SK-N-SH (cell line): ENCODE measurements at regions not wholly inside any gene's neighbourhood (a gene's known extent, or its start where the extent isn't known, plus 50 kb on each side); places are given as distances from the start of the nearest gene placed in this dataset.

ENCODE experiments used
- CTCF ChIA-PET: fragments of 300-600, 350-600 bp; formaldehyde crosslinking; extraction: SDS; loops from one replicate; lab custom pipeline; 2021; lab: Yijun Ruan, JAX
- POLR2A ChIA-PET: fragments of 350-600 bp; sonication (Branson Sonifier 250); formaldehyde crosslinking; extraction: SDS; loops from one replicate; lab custom pipeline; 2020; ENCODE audit warnings: antibody characterized with exemption, inconsistent platforms; lab: Yijun Ruan, JAX
- DNase-seq: peaks from one replicate; pipeline ENCODE4 v3.0.0; 2012
- H2AFZ ChIP-seq: fragments of 200-600 bp; sonication (generic); 2 replicates; pipeline ENCODE4 v1.8.1; 2016; ENCODE audit warnings: antibody characterized with exemption, mild to moderate bottlenecking, low read depth
- H3F3A ChIP-seq: fragments of 200-600 bp; sonication (generic); replicated peaks from 2 replicates; pipeline ENCODE3; 2016; ENCODE audit warnings: antibody characterized with exemption, mild to moderate bottlenecking; ENCODE audit not compliant: insufficient read depth
- H3K27ac ChIP-seq, 2 experiments: fragments of 200-500 bp in 1 of 2; fragments of 200-600 bp in 1 of 2; sonication (Bioruptor generic) in 1 of 2; sonication (generic), shearing (Covaris generic) in 1 of 2; 2 replicates each; pipeline versions ENCODE4 v1.5.1 to v1.6.1; 2014 to 2016; ENCODE audit warnings: low read depth in 2 of 2, inconsistent platforms in 1 of 2, low read length in 1 of 2, mild to moderate bottlenecking in 1 of 2, mixed read lengths in 1 of 2
- H3K27me3 ChIP-seq: fragments of 200-600 bp; sonication (generic), shearing (Covaris generic); 2 replicates; pipeline ENCODE4 v1.6.1; 2016; ENCODE audit warnings: mixed run types; ENCODE audit not compliant: insufficient read depth
- H3K36me3 ChIP-seq, 2 experiments: fragments of 200-500 bp in 1 of 2; fragments of 200-600 bp in 1 of 2; sonication (Bioruptor generic) in 1 of 2; sonication (generic) in 1 of 2; replicated peaks in 1 of 2; 2 replicates each; pipeline versions ENCODE3 to v1.5.1; 2014 to 2016; ENCODE audit warnings: low read length in 1 of 2, mild to moderate bottlenecking in 1 of 2; ENCODE audit not compliant: insufficient read depth in 2 of 2, control insufficient read depth in 1 of 2
- H3K4me1 ChIP-seq, 2 experiments: fragments of 200-500 bp in 1 of 2; fragments of 200-600 bp in 1 of 2; sonication (Bioruptor generic) in 1 of 2; sonication (generic), shearing (Covaris generic) in 1 of 2; 2 replicates each; pipeline versions ENCODE4 v1.5.1 to v1.6.1; 2014 to 2016; ENCODE audit warnings: low read depth in 1 of 2, low read length in 1 of 2, mixed run types in 1 of 2; ENCODE audit not compliant: insufficient read depth in 2 of 2, control insufficient read depth in 1 of 2
- H3K4me2 ChIP-seq: fragments of 200-600 bp; sonication (generic), shearing (Covaris generic); 2 replicates; pipeline ENCODE4 v1.6.1; 2017; ENCODE audit warnings: mixed run types
- H3K4me3 ChIP-seq, 2 experiments: fragments of 200-500 bp in 1 of 2; fragments of 200-600 bp in 1 of 2; sonication (Bioruptor generic) in 1 of 2; sonication (generic), shearing (Covaris generic) in 1 of 2; 2 replicates each; pipeline versions ENCODE4 v1.5.1 to v1.8.1; 2014 to 2016; ENCODE audit warnings: low read depth in 2 of 2, inconsistent platforms in 1 of 2, low read length in 1 of 2, mild to moderate bottlenecking in 1 of 2, mixed read lengths in 1 of 2, moderate library complexity in 1 of 2
- H3K79me2 ChIP-seq: fragments of 200-600 bp; sonication (generic); 2 replicates; pipeline ENCODE4 v1.8.1; 2017; ENCODE audit warnings: mild to moderate bottlenecking; ENCODE audit not compliant: insufficient read depth
- H3K9ac ChIP-seq: fragments of 200-600 bp; sonication (generic); 2 replicates; pipeline ENCODE4 v1.6.1; 2017; ENCODE audit warnings: mixed run types
- H3K9me2 ChIP-seq: fragments of 200-600 bp; sonication (generic); 2 replicates; pipeline ENCODE4 v1.6.1; 2017; ENCODE audit warnings: mixed run types
- H3K9me3 ChIP-seq: fragments of 200-600 bp; sonication (generic); 2 replicates; pipeline ENCODE4 v1.6.1; 2017; ENCODE audit warnings: mixed run types, mild to moderate bottlenecking, moderate library complexity
- H4K20me1 ChIP-seq: fragments of 200-600 bp; sonication (generic); 2 replicates; pipeline ENCODE4 v1.6.1; 2017; ENCODE audit warnings: mild to moderate bottlenecking, mixed run types; ENCODE audit not compliant: insufficient read depth
- CHD2 ChIP-seq: fragments of 150-350 bp; IDR thresholded peaks from 2 replicates; pipeline ENCODE4 v1.6.1; 2018; ENCODE audit warnings: low read length; ENCODE audit not compliant: partially characterized antibody
- FOSL2 ChIP-seq: IDR thresholded peaks from 2 replicates; pipeline ENCODE4 v1.4.0; 2012; ENCODE audit warnings: low read depth, mild to moderate bottlenecking, moderate library complexity, borderline replicate concordance
- IRF3 ChIP-seq: fragments of 150-350 bp; IDR thresholded peaks from 2 replicates; pipeline ENCODE4 v1.6.1; 2016; ENCODE audit warnings: mild to moderate bottlenecking, low read depth, low read length
- MEF2A ChIP-seq: IDR thresholded peaks from 2 replicates; pipeline ENCODE4 v1.4.0; 2012; ENCODE audit warnings: low read depth, borderline replicate concordance
- POLR2AphosphoS5 ChIP-seq: IDR thresholded peaks from 2 replicates; pipeline ENCODE4 v1.6.1; 2012; ENCODE audit warnings: low read depth, low read length
- RXRA ChIP-seq: IDR thresholded peaks from 2 replicates; pipeline ENCODE4 v1.4.0; 2012; ENCODE audit warnings: low read depth, mild to moderate bottlenecking, borderline replicate concordance
- SIN3A ChIP-seq: IDR thresholded peaks from 2 replicates; pipeline ENCODE4 v1.6.1; 2012; ENCODE audit warnings: low read depth, mild to moderate bottlenecking, low read length, moderate library complexity, borderline replicate concordance
- SMC3 ChIP-seq: IDR thresholded peaks from 2 replicates; pipeline ENCODE4 v1.6.1; 2012; ENCODE audit warnings: low read depth, low read length, improper control_type of control experiment
- USF2 ChIP-seq: fragments of 150-350 bp; IDR thresholded peaks from 2 replicates; pipeline ENCODE4 v1.6.1; 2017; ENCODE audit warnings: antibody characterized with exemption, low read length, low read depth, borderline replicate concordance
- YY1 ChIP-seq: IDR thresholded peaks from 2 replicates; pipeline ENCODE4 v1.4.0; 2012; ENCODE audit warnings: low read depth, mild to moderate bottlenecking
- WGBS: methylation state at CpG from one replicate; pipeline ENCODE4 v1.1.6; 2017; ENCODE audit warnings: low lambda C conversion rate; 5-methylcytosine and 5-hydroxymethylcytosine counted together
- TF ChIP-seq, protein P1 (sequence below): IDR thresholded peaks from 2 replicates; pipeline ENCODE4 v1.6.1; 2012; ENCODE audit warnings: mild to moderate bottlenecking, low read depth, low read length, moderate library complexity
- TF ChIP-seq, protein P2 (sequence below): IDR thresholded peaks from 2 replicates; pipeline ENCODE4; 2012
- TF ChIP-seq, protein P3 (sequence below): IDR thresholded peaks from 2 replicates; pipeline ENCODE4 v1.4.0; 2012; ENCODE audit warnings: low read depth, borderline replicate concordance
- TF ChIP-seq, protein P4 (sequence below): IDR thresholded peaks from 2 replicates; pipeline ENCODE4 v1.4.0; 2012; ENCODE audit warnings: low read depth

- Histone ChIP-seq H3K79me2 (no peaks in the 10 kb centered on the region), H3K4me2 (no peak overlapping the region), H3F3A (no peaks in the 10 kb centered on the region), H3K9me2 (no peaks in the 10 kb centered on the region), H3K4me1 (no peaks in the 10 kb centered on the region), H3K9me3 (no peaks in the 10 kb centered on the region), H3K4me3 (no peak overlapping the region), H3K27ac (no peak overlapping the region), H3K27me3 (no peaks in the 10 kb centered on the region), H3K9ac (no peak overlapping the region), H4K20me1 (no peaks in the 10 kb centered on the region), H2AFZ (no peak overlapping the region), H3K36me3 (no peaks in the 10 kb centered on the region)
- no peak for DNase-seq
- WGBS = 4% methylated on average over 7 of the region's 7 CpGs
- ChIA-PET POLR2A (no interaction called here), CTCF (interaction anchor here (1.6 kb wide), 1 partner anchor 10 kb away, joined by 4 read pairs; no protein-coding TSS in a partner anchor)
- no peak for TF ChIP-seq CHD2
- TF ChIP-seq SMC3 = no peak
- no peak for TF ChIP-seq IRF3
- no peak for TF ChIP-seq YY1
- no peak for TF ChIP-seq SIN3A
- no peak for TF ChIP-seq POLR2AphosphoS5
- TF ChIP-seq, protein P1, sequence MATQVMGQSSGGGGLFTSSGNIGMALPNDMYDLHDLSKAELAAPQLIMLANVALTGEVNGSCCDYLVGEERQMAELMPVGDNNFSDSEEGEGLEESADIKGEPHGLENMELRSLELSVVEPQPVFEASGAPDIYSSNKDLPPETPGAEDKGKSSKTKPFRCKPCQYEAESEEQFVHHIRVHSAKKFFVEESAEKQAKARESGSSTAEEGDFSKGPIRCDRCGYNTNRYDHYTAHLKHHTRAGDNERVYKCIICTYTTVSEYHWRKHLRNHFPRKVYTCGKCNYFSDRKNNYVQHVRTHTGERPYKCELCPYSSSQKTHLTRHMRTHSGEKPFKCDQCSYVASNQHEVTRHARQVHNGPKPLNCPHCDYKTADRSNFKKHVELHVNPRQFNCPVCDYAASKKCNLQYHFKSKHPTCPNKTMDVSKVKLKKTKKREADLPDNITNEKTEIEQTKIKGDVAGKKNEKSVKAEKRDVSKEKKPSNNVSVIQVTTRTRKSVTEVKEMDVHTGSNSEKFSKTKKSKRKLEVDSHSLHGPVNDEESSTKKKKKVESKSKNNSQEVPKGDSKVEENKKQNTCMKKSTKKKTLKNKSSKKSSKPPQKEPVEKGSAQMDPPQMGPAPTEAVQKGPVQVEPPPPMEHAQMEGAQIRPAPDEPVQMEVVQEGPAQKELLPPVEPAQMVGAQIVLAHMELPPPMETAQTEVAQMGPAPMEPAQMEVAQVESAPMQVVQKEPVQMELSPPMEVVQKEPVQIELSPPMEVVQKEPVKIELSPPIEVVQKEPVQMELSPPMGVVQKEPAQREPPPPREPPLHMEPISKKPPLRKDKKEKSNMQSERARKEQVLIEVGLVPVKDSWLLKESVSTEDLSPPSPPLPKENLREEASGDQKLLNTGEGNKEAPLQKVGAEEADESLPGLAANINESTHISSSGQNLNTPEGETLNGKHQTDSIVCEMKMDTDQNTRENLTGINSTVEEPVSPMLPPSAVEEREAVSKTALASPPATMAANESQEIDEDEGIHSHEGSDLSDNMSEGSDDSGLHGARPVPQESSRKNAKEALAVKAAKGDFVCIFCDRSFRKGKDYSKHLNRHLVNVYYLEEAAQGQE = no peak
- TF ChIP-seq, protein P2, sequence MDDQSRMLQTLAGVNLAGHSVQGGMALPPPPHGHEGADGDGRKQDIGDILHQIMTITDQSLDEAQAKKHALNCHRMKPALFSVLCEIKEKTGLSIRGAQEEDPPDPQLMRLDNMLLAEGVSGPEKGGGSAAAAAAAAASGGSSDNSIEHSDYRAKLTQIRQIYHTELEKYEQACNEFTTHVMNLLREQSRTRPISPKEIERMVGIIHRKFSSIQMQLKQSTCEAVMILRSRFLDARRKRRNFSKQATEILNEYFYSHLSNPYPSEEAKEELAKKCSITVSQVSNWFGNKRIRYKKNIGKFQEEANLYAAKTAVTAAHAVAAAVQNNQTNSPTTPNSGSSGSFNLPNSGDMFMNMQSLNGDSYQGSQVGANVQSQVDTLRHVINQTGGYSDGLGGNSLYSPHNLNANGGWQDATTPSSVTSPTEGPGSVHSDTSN = no peak
- TF ChIP-seq FOSL2 = no peak
- no peak for TF ChIP-seq RXRA
- TF ChIP-seq USF2 = no peak
- TF ChIP-seq, protein P3, sequence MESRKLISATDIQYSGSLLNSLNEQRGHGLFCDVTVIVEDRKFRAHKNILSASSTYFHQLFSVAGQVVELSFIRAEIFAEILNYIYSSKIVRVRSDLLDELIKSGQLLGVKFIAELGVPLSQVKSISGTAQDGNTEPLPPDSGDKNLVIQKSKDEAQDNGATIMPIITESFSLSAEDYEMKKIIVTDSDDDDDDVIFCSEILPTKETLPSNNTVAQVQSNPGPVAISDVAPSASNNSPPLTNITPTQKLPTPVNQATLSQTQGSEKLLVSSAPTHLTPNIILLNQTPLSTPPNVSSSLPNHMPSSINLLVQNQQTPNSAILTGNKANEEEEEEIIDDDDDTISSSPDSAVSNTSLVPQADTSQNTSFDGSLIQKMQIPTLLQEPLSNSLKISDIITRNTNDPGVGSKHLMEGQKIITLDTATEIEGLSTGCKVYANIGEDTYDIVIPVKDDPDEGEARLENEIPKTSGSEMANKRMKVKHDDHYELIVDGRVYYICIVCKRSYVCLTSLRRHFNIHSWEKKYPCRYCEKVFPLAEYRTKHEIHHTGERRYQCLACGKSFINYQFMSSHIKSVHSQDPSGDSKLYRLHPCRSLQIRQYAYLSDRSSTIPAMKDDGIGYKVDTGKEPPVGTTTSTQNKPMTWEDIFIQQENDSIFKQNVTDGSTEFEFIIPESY = no peak
- no peak for TF ChIP-seq MEF2A
- TF ChIP-seq, protein P4, sequence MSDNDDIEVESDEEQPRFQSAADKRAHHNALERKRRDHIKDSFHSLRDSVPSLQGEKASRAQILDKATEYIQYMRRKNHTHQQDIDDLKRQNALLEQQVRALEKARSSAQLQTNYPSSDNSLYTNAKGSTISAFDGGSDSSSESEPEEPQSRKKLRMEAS = no peak
These were observed 764.5 kb upstream of the ADAMTS16 start for GRCh38 chr5:4375640-4376039.
